ENCODE measurements at regions not wholly inside any gene's neighbourhood (a gene's known extent, or its start where the extent isn't known, plus 50 kb on each side); places are given as distances from the start of the nearest gene placed in this dataset.

- no peaks in the 10 kb centered on the region for H3K36me3 ChIP-seq (ENCODE audit: control insufficient read depth, insufficient read depth, low read length)
- ChIA-PET POLR2A (no interaction called here), CTCF (no interaction called here)
- no peaks in the 10 kb centered on the region for H3K9me3 ChIP-seq (ENCODE audit: control insufficient read depth, insufficient read depth, low read depth, low read length)
- H3K27ac ChIP-seq (ENCODE audit: low read length), result no peak overlapping the region
- intact Hi-C loops (cut with micrococcal nuclease; ENCODE audit: unreplicated experiment), result no loop called here
- in situ Hi-C loops (cut with HindIII; ENCODE audit: low pct_unique_long_range_greater_than_20kb, low sequenced_read_pairs), result no loop called here
- no peak for TF ChIP-seq REST (IDR thresholded peaks at IDR 0.05; ENCODE audit: insufficient read depth in 1 of 2, low read depth in 2 of 2, low read length in 1 of 2)
- no peak for TF ChIP-seq CTCF (IDR thresholded peaks at IDR 0.05)
- no peak for TF ChIP-seq POLR2AphosphoS5 (IDR thresholded peaks at IDR 0.05; ENCODE audit: low read depth, low read length)
- TF ChIP-seq TCF7L2 (IDR thresholded peaks at IDR 0.05; ENCODE audit: low read depth, low read length), result no peak
- TF ChIP-seq SIN3A (IDR thresholded peaks at IDR 0.05; ENCODE audit: borderline replicate concordance, insufficient read depth, low read depth, low read length), result no peak
- no TSS peak for BruUV-seq (replicated peaks)
- H3K4me1 ChIP-seq (ENCODE audit: control insufficient read depth, insufficient read depth, low read length), result no peaks in the 10 kb centered on the region
- no peak for DNase-seq (ENCODE audit: low read depth, low spot score)
- no peak overlapping the region for H3K4me3 ChIP-seq (ENCODE audit: low read depth in 2 of 2, low read length in 2 of 2)
- no peak for ATAC-seq
- no peaks in the 10 kb centered on the region for H3K27me3 ChIP-seq (ENCODE audit: control insufficient read depth, insufficient read depth, low read length)
These were observed 163.9 kb upstream of the NT5E start for GRCh38 chr6:85285934-85286333.

- TF ChIP-seq TCF7L2 (IDR thresholded peaks at IDR 0.05; ENCODE audit: low read depth, low read length), result no peak
- no peak for TF ChIP-seq POLR2AphosphoS5 (IDR thresholded peaks at IDR 0.05; ENCODE audit: low read depth, low read length)
- no peak for TF ChIP-seq SIN3A (IDR thresholded peaks at IDR 0.05; ENCODE audit: borderline replicate concordance, insufficient read depth, low read depth, low read length)
- TF ChIP-seq CTCF (IDR thresholded peaks at IDR 0.05), result no peak
- no peak for TF ChIP-seq REST (IDR thresholded peaks at IDR 0.05; ENCODE audit: insufficient read depth in 1 of 2, low read depth in 2 of 2, low read length in 1 of 2)
- DNase-seq (ENCODE audit: low read depth, low spot score) (no peak), ATAC-seq (no peak)
- intact Hi-C loops (cut with micrococcal nuclease; ENCODE audit: unreplicated experiment), result no loop called here
- Histone ChIP-seq H3K36me3 (ENCODE audit: control insufficient read depth, insufficient read depth, low read length) (no peaks in the 10 kb centered on the region), H3K9me3 (ENCODE audit: control insufficient read depth, insufficient read depth, low read depth, low read length) (no peaks in the 10 kb centered on the region), H3K4me1 (ENCODE audit: control insufficient read depth, insufficient read depth, low read length) (no peaks in the 10 kb centered on the region), H3K27ac (ENCODE audit: low read length) (no peak overlapping the region), H3K4me3 (ENCODE audit: low read depth in 2 of 2, low read length in 2 of 2) (no peak overlapping the region), H3K27me3 (ENCODE audit: control insufficient read depth, insufficient read depth, low read length) (no peaks in the 10 kb centered on the region)
- no TSS peak for BruUV-seq (replicated peaks)
- CTCF ChIA-PET, result no interaction called here
- in situ Hi-C loops (cut with HindIII; ENCODE audit: low pct_unique_long_range_greater_than_20kb, low sequenced_read_pairs), result no loop called here
- POLR2A ChIA-PET, result no interaction called here
These were observed 164.8 kb upstream of the NT5E start for GRCh38 chr6:85285114-85285513.
